HG02610 (cell line): ENCODE measurements at regions not wholly inside any gene's neighbourhood (a gene's known extent, or its start where the extent isn't known, plus 50 kb on each side); places are given as distances from the start of the nearest gene placed in this dataset.
A peak's percentile ranks its signal among the peaks of the same experiment; 100 is the strongest.

Experiments
- ATAC-seq: cut with Tn5 transposase; IDR thresholded peaks from one replicate; pipeline ENCODE4 v1.9.1; 2021; ENCODE audit warnings: mild to moderate bottlenecking, moderate library complexity; ENCODE audit not compliant: unreplicated experiment

DNA sequence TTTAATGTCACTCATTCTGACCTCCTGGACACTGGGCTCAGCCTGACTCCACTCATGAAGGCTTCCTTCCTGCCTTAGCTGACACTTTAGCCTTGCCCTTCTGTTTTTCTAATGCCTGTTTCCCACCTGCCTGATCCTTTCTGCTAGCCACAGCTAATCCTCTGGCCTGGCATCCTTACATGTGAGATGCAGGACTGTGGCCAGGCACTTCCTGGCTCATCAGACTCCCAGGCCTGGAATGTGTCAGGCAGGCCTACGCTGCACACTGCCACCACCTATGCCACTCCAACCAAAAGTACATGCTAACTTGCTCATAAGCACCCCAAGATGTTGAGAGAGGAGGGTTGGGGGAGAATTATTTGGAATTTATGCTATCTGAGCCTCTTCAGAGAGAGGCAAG, 138.8 kb upstream of the NALF2 start:
- ATAC-seq = no peak

DNA sequence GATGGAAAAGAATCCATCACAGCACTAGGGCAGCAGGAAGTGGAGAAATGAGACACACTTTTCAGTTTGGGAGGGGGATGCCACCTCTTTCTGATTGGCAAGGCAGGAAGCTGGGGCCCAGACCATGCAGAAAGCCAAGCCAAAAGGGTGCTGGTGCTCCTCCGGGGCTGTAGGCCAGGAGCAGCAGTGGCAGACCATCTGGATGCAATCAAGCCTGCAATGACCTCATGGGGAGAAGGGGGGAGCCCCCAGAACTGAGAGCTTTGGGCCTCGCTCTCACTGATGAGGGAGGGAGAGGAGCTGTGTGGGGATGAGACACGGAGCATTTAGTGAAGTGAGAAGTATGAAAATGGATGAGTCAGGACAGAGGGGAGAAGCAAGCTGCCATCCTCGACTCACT, 141.3 kb upstream of the NALF2 start:
- peak; percentile 73 for ATAC-seq

DNA sequence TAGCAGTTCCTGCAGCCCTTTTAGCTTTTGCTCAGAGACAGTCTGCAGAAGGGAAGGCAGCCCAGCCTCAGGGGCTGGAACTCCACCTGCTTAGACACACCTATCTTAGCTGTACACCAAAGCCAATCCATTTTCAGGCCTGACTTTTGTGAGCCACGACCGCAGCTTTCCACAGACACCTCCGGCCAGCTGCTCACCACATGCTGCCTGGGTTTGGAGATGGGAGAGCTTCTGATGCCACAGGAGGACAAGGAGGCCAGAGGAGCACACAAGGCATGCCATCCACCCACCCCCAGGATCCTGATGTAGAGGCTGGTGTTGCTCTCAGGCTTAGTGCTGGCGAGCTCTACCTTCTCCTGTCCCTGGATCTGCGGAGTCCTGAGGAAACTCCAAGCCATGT, 141.8 kb upstream of the NALF2 start:
- no peak for ATAC-seq

DNA sequence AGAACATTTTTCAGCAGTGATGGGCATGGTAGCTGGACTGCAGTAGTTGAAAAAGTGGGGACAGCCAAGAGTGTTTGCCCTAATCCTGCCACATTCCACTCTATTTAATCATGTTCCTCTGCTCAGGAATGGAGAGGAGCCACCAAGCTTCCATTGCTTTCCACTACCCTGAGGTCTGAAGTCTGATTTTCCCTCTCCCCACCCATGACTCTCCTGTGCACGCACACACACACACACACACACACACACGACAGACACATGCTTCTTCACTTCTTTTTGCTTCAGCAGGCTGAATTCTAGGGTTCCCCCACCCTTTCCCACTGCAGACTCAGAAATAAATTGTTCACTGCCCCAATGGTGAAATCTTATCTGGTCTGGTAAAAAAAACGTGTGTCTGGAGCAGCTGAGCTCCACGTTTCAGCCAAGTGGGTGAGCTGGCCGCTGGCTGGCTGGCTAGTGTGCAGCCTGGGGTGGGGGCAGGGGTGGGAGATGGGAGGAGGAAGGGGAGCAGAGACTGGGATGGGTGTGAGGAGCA, 142.7 kb upstream of the NALF2 start:
- no peak for ATAC-seq

DNA sequence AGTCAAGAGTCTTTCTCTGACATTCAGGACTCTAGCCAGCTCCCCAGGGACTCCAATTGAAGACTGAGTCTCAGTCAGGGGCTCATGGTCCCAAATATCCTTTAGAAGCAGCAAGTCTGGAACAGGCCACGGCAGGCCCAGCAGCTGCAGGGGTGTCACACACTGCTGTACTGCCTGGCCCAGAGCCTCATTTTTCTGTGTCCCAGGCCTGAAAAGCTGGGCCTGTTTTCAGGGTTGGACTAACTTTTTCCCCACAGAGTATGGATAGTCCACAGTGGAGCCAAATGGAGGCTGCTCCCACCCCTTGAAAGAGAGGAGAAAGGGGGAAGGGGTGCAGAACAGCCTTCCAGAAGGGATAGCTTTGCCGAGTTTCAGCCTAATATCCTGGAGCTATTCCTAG, 146.8 kb upstream of the NALF2 start:
- ATAC-seq = no peak

DNA sequence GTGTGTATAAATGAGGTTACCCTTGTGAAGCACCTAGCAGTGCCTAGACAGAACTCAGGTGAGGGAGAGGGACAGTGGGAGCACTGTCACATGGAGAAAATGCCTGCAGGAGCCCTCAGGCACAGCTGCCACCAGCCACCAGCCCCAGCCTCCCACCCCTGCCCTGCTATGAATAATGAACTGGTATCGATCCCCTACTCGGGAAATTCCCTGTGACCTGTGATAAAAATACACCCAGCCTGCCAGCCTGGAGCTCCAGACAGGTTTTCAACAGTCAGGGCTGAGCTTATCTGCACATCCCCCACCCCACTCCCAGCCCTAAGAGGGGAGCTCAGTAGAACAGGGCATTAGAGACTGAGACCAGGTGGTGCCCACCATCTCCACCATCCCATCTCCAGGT, 159.6 kb upstream of the PJA1 start:
- no peak for ATAC-seq

DNA sequence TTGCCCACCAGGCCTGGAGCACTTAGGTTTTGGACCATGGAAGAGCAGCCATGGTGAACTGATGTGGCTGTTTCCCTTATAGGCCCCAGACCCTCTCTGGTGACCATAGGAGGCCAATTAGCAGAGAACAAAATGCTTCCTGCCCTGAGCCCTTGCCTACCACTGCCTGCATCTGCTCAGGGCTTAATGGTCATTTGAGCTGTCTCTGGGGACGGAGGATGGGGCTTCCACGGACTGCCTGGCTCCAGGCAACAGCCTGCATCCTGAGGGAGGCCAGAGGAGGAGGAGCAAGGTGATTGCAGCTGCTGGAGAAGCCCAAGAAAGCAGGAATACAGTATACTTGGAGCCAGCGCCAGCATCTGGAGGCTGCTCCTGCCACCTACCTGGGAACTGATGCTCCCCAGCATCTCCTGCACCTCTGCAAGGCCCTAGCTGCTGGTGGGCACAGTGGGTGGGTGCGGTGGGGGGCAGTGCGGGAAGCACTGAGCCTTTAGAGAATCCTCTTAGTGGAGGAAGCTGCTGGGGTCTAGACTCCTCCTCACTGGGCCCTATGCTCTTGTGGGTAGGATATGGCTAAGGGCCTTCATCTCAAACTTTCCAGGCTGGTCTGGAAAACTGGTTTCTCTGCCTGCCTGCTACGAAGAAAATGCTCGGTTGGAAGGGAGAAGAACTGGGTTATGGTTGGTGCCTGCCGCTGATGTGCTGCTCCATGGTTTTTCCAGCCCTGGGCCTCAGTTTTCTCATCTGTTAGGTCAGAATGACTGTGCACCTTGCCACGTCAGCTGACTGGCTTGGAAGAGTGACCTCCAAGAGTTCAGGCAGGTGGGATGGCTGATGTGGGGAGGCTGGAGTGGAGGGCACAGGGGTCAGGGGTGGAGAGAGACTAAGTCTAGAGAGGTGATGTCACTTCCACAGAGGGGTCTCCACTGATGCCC, 158.8 kb upstream of the PJA1 start:
- no peak for ATAC-seq

DNA sequence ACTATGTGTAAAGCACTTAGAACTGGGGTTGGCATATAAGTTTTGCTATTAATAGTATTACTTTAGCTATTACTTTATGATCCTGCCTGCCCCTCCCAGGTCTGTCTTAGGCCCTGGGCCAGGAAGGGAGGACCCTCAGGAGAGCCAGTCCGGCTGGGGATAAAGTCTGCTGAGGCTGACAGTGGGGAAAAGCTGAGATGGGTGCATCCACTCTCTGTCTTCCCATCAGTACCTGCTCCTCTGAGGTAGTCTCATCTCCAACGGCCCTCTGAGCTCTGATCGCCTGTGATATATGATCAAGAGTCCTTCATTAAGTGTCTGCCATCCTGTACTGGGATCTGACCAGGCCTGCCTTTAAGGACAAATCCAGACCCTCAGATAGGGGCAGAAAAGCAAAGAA, 156.5 kb upstream of the PJA1 start:
- ATAC-seq = no peak

DNA sequence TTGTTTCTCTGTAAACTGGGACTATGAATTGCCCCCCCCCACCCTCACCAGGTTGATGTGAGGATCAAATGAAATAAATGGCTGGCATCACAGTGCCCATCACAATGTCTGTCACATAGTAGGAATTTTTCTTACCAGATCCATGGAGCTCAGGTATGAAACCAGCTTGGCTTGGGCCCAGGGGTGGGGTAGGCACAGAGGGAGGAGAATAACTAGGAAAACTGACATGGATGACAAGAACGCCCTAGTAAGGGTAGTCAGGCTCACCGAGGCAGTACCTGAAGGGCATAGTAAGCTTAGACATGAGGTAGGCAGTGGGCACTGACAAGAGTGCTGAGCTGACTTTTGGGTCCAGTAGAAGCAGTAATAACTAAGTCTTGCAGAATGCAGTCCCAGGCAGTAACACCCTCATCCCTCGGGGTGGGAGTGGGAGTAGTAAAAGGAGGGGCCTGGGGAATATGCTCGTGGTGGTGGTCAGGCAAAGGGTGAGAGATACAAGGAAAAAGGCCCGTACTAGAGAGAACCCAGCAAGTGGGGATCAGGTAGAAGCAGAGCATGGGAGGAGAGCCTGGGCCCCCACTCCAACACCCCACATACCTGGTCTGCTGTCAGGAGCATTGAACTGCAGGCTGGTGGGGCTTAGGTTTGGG, 155.9 kb upstream of the PJA1 start:
- ATAC-seq = no peak

DNA sequence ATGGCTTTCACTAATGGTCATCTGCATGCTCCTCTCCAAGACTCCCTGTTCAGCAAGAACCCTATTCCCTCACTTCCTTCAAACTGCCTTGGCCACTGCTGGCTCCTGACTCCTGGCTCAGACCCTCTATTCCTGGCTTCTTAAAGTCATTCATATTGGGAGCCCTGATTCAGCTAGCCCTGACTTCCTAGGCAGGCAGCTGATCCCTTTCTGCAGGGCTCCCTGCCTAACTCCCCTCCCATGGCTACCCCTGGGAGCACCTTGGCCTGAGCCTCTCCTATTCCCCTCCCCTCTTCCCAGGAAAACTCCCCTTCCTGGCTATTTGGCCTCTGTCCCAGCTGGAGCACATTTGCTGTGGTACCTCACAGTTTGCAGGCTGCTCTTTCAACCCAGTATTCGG, 154.9 kb upstream of the PJA1 start:
- ATAC-seq = no peak

DNA sequence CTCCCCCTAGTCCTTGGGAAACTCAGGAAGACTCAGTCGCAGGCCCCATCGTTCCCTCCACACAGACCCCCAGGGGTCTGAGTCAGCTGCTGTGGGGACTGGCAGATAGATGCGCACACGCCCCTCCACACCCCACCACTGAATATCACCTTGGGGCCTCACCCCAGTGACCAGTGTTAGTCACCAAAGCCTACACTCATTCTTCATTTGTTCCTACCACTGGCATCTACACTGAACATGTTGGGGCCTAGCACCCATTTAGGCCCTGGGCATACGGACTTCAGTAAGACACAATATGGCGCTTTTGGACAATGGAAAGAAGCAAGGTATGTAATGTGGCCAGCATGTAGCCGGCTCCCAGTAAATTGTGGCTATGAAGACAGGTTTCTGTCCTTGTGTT, 154.1 kb upstream of the PJA1 start:
- no peak for ATAC-seq

DNA sequence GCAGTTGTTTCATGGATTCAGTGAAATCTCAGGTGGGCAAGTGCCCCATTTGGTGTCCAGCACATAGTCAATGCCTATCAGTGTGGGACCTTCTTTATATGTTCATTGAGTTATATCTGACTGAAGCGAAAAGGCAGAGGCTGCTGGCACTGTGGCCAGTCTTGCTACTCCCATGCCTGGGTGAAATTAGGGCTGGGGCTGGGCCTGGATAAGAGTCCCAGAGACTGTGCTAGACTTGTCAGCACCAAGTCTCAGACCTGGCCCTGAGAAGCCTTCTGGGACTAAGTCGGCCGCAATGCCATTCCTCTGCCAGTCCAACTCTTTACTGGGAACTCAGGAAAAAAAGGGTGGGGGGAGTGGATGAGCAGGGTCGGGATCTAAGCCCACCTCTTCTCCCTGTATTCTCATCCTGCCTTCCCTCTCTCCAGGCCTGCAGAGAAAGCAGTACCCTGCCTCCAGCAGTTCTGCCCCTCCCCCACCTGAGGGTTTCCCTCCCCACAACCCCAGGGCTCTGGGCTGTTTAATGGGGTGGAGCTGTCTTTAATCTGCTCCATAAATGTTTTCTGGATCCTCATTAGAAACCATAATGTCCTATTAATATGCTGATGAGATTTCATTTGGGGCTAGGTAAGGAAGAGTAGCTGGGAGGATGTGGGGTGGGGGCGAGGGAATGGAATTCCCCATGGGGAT, 153.5 kb upstream of the PJA1 start:
- no peak for ATAC-seq

DNA sequence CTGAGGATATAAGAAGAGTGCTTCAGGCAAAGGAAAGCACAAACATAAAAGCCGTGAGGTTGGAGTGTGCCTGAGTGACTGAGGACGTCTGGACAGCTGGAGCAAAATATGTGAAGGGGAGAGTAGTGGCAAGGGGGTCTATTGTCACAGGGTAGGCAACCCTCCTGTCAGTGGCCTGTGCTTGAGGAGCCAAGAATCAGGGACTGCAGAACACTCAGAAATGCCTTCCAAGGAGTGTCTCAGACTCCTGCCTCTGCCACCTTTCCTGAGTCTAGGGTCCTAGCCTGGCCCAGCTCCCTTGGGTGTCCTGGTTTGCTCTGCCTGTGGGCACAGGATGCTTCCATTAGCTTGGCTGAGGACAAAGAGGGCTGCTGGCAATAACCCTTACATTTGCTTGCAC, 152.5 kb upstream of the PJA1 start:
- ATAC-seq = no peak

DNA sequence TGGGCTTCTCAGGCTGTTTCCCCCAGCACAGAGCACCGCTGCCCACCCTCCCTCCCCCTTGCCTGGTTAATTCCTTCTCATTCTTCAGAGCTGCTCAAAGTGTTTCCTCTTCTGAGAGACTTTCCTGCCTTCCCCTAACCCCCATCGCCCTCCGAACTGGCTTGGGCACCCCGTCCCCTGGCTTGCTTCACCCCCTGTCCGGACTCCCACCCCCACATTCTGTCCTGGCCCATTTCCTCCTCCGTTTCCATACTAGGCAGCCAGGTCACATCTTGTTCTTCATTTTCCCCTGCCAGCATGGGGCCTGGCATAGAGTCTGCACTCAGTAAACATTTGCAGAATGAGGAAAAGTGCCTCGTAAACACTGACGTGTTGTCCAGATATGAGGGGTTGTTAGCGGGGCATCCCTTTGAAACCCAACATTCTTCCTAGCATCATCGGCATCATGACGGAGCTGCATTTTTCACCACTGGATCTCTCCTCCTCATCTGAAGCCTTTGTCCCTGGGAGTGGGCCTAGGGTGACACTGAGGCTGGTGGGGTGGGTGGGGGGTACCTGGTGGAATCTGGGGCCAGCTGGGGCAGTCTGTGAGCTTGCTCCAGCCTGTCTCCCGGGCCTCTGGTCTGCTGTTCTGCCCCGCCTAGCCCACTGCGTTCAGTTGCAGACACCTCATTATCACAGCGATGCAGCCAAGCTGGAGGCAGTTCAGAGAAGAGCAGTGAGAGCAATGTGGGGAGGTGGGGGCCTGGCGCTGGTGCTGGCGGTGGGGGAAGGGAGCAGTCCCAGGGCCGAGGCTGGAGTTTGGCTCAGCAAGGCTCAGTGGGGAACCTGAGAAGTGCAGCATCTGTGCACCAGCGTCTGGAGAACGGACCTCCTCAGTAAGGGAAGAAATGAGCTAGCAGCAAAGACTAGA, 149.4 kb upstream of the PJA1 start:
- ATAC-seq = no peak

DNA sequence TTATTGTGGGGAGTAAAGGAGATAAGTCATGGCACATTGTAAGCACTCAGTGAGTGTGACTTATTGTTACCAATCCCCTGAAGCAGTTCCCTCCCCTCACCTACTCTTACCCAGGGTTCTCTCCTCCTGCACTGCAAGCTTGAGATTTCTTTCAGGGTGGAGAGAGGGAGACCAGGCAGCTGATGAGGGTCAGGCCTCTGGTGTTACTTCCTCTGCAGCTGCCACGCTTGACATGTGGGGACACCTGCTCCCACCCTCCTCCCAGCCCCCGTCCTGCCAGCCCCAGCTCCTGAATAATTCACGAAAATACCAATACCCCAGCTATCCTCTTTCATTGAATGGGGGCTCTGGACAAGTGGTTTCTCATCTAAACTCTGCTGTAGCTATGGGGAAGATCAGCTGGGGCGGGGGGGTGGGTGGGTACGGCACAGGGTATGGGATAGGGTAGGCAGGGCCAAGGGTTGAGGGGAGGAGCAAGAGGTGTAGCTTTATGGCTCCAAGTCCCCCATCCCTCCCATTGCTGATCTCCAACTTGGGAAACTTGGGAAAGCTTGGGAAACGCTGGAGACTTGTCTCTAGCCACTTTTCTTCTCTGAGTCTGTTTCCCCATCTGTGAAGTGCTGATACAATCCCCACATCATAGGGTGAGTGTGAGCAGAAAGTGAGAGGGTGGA, 148.5 kb upstream of the PJA1 start:
- ATAC-seq = no peak

DNA sequence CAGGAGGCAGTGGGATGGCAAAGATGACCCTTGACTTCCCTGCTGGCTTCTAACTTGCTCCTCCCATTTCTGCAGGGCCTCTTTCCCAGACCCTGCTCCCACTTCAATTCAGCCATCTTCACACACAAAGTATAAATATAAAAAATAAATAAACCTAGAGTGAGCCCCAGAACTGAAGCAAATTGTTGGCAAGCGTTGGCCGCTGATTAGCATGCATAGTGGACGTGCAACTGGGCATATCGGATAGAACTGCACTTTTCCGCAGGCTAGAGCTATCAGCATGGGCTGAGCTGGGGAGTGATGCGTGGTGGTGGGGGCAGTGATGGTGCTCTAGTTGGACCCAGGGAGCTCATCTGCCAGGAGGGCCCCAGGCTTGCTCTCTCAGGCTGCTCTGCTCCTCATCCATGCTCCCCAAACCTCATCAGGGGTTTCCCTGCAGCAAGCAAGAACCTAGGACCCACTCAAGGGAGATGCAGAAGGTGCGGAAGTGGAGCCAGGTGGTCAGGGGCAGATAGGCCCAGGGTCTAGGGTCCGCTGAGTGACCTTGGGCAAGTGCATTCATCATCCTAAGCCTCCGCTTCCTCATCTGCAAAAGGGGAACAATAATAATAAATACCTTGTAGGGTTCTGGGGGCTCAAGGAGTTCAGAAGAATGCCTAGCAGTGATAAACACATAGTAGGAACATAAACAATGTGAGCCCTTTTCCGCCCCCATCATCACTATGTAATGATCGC, 146.8 kb upstream of the PJA1 start:
- no peak for ATAC-seq

DNA sequence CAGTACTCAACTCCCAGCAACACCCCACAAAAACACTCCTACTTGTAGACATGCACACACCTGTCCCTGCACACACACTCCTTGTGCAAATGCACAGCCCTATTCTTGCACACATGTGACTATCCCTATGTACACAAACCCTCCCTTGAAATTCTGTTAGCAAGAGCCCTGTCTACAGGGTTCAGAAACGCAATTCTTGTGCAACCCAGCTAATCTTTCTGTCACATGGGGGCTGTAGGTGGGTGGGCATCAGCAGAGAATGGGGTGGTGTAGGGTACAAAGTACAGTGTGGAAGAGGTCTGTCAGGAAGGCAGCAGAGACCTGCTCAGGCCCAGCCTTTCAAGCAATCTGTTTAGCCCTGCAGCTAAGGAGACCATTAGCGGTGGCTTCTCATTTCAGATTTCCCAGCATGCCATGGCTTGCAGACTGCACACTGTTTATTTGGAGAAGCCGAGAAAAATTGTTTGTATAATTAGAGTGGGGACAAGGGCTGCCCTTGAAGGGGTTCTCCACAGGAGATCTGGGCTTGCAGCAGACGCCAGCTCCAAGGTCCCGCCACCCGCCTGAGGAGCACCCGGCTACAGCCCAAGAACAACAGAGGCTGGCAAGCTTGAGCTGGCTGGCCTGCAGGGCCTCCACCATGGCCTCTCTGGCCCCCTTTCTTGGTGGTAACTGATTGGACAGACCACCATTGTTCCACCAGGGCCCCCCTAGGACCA, 144.0 kb upstream of the PJA1 start:
- ATAC-seq = no peak

DNA sequence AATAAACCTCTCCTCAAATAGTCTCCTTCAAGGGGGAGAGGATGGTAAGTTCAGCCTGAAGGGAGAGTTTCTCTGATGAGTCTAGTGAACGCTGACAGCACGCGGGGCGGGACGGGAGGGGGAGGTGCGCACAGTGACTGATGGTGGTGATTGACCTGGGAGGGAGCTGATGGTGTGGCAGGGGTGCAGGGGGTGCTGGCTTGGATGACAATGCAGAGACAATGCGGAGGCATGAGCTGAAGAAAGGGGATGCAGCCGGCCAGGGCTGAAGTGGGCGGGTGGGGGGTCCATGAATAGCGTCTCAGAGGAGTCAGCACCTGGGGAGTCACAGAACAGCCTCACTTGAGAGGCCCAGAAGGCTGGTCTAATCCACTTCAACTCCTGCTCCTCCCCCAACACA, 142.5 kb upstream of the PJA1 start:
- ATAC-seq = no peak

DNA sequence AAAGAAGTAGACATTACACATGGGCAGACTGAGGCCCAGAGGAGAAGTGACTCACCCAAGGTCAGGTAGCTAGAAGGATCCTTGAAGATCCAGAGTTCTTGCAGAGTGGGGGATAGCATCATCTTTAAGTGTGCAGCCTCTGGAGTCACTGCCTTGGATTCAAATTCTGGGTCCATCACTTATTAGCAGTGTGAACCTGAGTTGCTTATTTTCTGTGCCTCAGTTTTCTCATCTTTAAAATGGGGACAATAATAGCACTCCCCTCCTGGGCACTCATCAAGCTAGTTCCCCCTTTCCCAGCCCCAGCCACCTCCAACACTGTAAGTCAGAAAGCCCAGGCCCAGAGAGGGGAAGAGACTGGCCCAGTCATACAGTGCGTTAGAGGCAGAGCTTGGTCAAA, 141.8 kb upstream of the PJA1 start:
- no peak for ATAC-seq
